ENCODE measurements at regions not wholly inside any gene's neighbourhood (a gene's known extent, or its start where the extent isn't known, plus 50 kb on each side); places are given as distances from the start of the nearest gene placed in this dataset.
"Not testable (repeated sequence)": the region's sequence is repeated elsewhere in the genome, so short reads cannot be mapped to it uniquely, and the experiment has no call there.

GRCh38 chr5:60509519-60509918 lies 190.4 kb downstream of the DEPDC1B start:
- H3K9me3 Mint-ChIP-seq (ENCODE audit: low read depth), result no peaks in the 10 kb centered on the region
- DNase-seq (no peak), ATAC-seq (no peak)
- no peak overlapping the region for H3K27ac Mint-ChIP-seq
- CTCF ChIA-PET, result interaction anchor here (0.5 kb wide), 1 partner anchor 215 kb away, joined by 4 read pairs; no protein-coding TSS in a partner anchor
- H3K27me3 Mint-ChIP-seq, result no peaks in the 10 kb centered on the region
- H3K4me3 Mint-ChIP-seq, result no peak overlapping the region
- no peaks in the 10 kb centered on the region for H3K4me1 Mint-ChIP-seq
- no peaks in the 10 kb centered on the region for H3K36me3 Mint-ChIP-seq

GRCh38 chr5:60507687-60508086 lies 192.3 kb downstream of the DEPDC1B start:
- Mint-ChIP-seq H3K27ac (no peak overlapping the region), H3K9me3 (ENCODE audit: low read depth) (no peaks in the 10 kb centered on the region), H3K27me3 (no peaks in the 10 kb centered on the region), H3K4me3 (no peak overlapping the region), H3K4me1 (no peaks in the 10 kb centered on the region), H3K36me3 (no peaks in the 10 kb centered on the region)
- CTCF ChIA-PET, result no interaction called here
- DNase-seq (no peak), ATAC-seq (no peak)

GRCh38 chr5:60505373-60506171 lies 194.4 kb downstream of the DEPDC1B start:
- CTCF ChIA-PET, result no interaction called here

GRCh38 chr5:60504342-60504741 lies 195.6 kb downstream of the DEPDC1B start:
- Mint-ChIP-seq H3K4me1 (no peaks in the 10 kb centered on the region), H3K36me3 (no peaks in the 10 kb centered on the region), H3K9me3 (ENCODE audit: low read depth) (no peaks in the 10 kb centered on the region), H3K27me3 (no peaks in the 10 kb centered on the region), H3K27ac (no peak overlapping the region), H3K4me3 (no peak overlapping the region)
- no peak for DNase-seq
- ATAC-seq, result no peak
- CTCF ChIA-PET, result no interaction called here

More at GRCh38 chr5:60505373-60506171, 194.4 kb downstream of the DEPDC1B start:
- Mint-ChIP-seq H3K27ac (no peak overlapping the region), H3K9me3 (ENCODE audit: low read depth) (no peaks in the 10 kb centered on the region), H3K4me3 (no peak overlapping the region), H3K4me1 (no peaks in the 10 kb centered on the region), H3K27me3 (no peaks in the 10 kb centered on the region), H3K36me3 (no peaks in the 10 kb centered on the region)
- ATAC-seq (no peak), DNase-seq (no peak)

- Mint-ChIP-seq H3K27me3 (no peaks in the 10 kb centered on the region), H3K27ac (no peak overlapping the region), H3K36me3 (no peaks in the 10 kb centered on the region), H3K9me3 (ENCODE audit: low read depth) (no peaks in the 10 kb centered on the region), H3K4me3 (no peak overlapping the region), H3K4me1 (no peaks in the 10 kb centered on the region)
- DNase-seq (no peak), ATAC-seq (no peak)
- CTCF ChIA-PET, result no interaction called here
Observed at GRCh38 chr5:60503771-60504170, 196.2 kb downstream of the DEPDC1B start.

- Mint-ChIP-seq H3K4me3 (no peak overlapping the region), H3K36me3 (no peaks in the 10 kb centered on the region), H3K4me1 (no peaks in the 10 kb centered on the region), H3K27me3 (no peaks in the 10 kb centered on the region), H3K9me3 (ENCODE audit: low read depth) (no peaks in the 10 kb centered on the region), H3K27ac (no peak overlapping the region)
- DNase-seq (no peak), ATAC-seq (no peak)
- CTCF ChIA-PET, result no interaction called here
Observed at GRCh38 chr5:60497706-60498500, 202.1 kb downstream of the DEPDC1B start.

- no peaks in the 10 kb centered on the region for H3K27me3 Mint-ChIP-seq
- DNase-seq (no peak), ATAC-seq (no peak)
- CTCF ChIA-PET, result no interaction called here
- no peaks in the 10 kb centered on the region for H3K36me3 Mint-ChIP-seq
- no peaks in the 10 kb centered on the region for H3K9me3 Mint-ChIP-seq (ENCODE audit: low read depth)
- no peaks in the 10 kb centered on the region for H3K4me1 Mint-ChIP-seq
- H3K27ac Mint-ChIP-seq, result no peak overlapping the region
- H3K4me3 Mint-ChIP-seq, result no peak overlapping the region
Observed at GRCh38 chr5:60495644-60496520, 204.1 kb downstream of the DEPDC1B start.

GRCh38 chr5:60494635-60495034 lies 205.3 kb downstream of the DEPDC1B start:
- no peak overlapping the region for H3K4me3 Mint-ChIP-seq
- H3K9me3 Mint-ChIP-seq (ENCODE audit: low read depth), result no peaks in the 10 kb centered on the region
- H3K27me3 Mint-ChIP-seq, result no peaks in the 10 kb centered on the region
- no peaks in the 10 kb centered on the region for H3K36me3 Mint-ChIP-seq
- CTCF ChIA-PET, result no interaction called here
- no peak for DNase-seq
- H3K4me1 Mint-ChIP-seq, result no peaks in the 10 kb centered on the region
- no peak overlapping the region for H3K27ac Mint-ChIP-seq
- no peak for ATAC-seq

- Mint-ChIP-seq H3K4me3 (no peak overlapping the region), H3K27me3 (no peaks in the 10 kb centered on the region), H3K4me1 (no peaks in the 10 kb centered on the region), H3K9me3 (ENCODE audit: low read depth) (no peaks in the 10 kb centered on the region), H3K27ac (no peak overlapping the region), H3K36me3 (no peaks in the 10 kb centered on the region)
- CTCF ChIA-PET, result no interaction called here
- ATAC-seq (no peak), DNase-seq (no peak)
Observed at GRCh38 chr5:60494144-60494543, 205.8 kb downstream of the DEPDC1B start.

GRCh38 chr5:60493372-60493771 lies 206.6 kb downstream of the DEPDC1B start:
- Mint-ChIP-seq H3K4me1 (no peaks in the 10 kb centered on the region), H3K4me3 (no peak overlapping the region), H3K27me3 (no peaks in the 10 kb centered on the region), H3K36me3 (no peaks in the 10 kb centered on the region), H3K27ac (no peak overlapping the region), H3K9me3 (ENCODE audit: low read depth) (no peaks in the 10 kb centered on the region)
- DNase-seq (no peak), ATAC-seq (no peak)
- CTCF ChIA-PET, result no interaction called here

GRCh38 chr5:60492958-60493357 lies 207.0 kb downstream of the DEPDC1B start:
- Mint-ChIP-seq H3K4me3 (no peak overlapping the region), H3K36me3 (no peaks in the 10 kb centered on the region), H3K27ac (no peak overlapping the region), H3K9me3 (ENCODE audit: low read depth) (no peaks in the 10 kb centered on the region), H3K4me1 (no peaks in the 10 kb centered on the region), H3K27me3 (no peaks in the 10 kb centered on the region)
- CTCF ChIA-PET, result no interaction called here
- no peak for DNase-seq
- no peak for ATAC-seq

- ATAC-seq; H3K27ac Mint-ChIP-seq; H3K9me3 Mint-ChIP-seq (ENCODE audit: low read depth); DNase-seq; H3K36me3 Mint-ChIP-seq; H3K4me3 Mint-ChIP-seq; H3K4me1 Mint-ChIP-seq; CTCF ChIA-PET; H3K27me3 Mint-ChIP-seq: not testable (repeated sequence)
Observed at GRCh38 chr5:60492358-60492757, 207.6 kb downstream of the DEPDC1B start.

- DNase-seq (no peak), ATAC-seq (no peak)
- Mint-ChIP-seq H3K4me1 (no peaks in the 10 kb centered on the region), H3K4me3 (no peak overlapping the region), H3K9me3 (ENCODE audit: low read depth) (no peaks in the 10 kb centered on the region), H3K27ac (no peak overlapping the region), H3K36me3 (no peaks in the 10 kb centered on the region), H3K27me3 (no peaks in the 10 kb centered on the region)
- CTCF ChIA-PET, result no interaction called here
Observed at GRCh38 chr5:60490597-60491166, 209.3 kb downstream of the DEPDC1B start.
